NCI-H82 treated with DMSO at 0.1 percent for 48 hours (cell line): ENCODE measurements at regions not wholly inside any gene's neighbourhood (a gene's known extent, or its start where the extent isn't known, plus 50 kb on each side); places are given as distances from the start of the nearest gene placed in this dataset.
"Not testable (repeated sequence)": the region's sequence is repeated elsewhere in the genome, so short reads cannot be mapped to it uniquely, and the experiment has no call there.

ENCODE experiments used
- DNase-seq: peaks from one replicate; lab custom pipeline; 2025; ENCODE audit not compliant: unreplicated experiment; lab: John Stamatoyannopoulos, UW

DNA sequence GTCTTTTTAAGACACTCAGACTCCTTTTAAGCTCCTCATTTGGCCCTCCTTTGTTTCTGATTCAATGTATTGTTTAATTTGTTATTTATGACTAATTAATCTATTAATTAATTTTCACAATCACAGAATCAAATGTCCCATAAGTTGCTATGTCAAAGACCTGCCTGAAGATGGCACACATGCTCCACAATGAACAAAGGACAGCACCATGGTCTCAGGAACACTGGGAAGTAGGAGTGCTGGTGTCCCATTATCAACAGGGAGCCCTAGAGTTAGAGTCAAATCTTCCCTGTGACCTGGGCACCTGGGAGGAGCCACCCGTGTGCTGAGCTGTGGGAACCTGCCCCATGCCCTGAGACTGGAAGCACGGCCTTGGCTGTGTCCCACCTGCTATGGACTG is 1164.3 kb downstream of the RPIA start:
- DNase-seq = not testable (repeated sequence)

DNA sequence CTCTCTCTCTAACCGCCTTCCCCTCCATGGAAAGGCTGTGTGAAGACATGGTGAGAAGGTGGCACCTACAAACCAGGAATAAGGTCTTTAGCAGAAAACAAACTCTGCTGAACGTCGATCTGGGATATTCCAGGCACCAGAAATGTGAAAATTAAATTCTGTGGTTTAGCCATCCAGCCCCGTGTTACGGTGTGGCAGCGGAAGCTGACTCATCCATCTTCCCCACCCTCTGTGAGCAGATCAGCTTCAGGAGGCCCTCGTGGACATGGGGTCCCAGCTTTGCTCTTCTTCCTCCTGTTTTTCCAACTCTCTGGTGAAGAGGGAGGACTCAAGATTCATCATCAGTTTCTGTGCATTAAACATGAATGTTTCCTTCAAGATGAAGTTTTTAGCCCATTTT is 1164.8 kb downstream of the RPIA start:
- not testable (repeated sequence) for DNase-seq

- not testable (repeated sequence) for DNase-seq
These were observed 1170.7 kb downstream of the RPIA start for GRCh38 chr2:89862164-89862563.

DNA sequence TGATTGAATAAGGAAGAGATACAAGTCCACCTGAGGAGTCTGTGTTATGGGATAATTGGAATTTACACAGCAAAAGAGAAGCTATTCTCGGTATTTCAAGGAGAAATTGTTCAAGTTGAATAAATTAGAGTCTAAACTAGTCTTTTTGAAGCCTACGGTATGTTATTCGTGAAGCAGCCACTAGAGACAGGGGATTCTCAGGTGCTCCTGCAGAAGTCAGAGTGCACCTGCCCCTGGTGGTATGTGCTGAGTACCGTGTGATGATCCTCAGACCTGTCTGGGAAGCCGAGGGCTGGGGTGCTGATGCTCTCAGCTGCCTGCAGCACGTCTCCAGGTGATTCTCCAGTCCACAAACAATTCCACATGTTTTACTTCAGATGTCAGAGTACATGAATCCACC is 1171.7 kb downstream of the RPIA start:
- not testable (repeated sequence) for DNase-seq

DNA sequence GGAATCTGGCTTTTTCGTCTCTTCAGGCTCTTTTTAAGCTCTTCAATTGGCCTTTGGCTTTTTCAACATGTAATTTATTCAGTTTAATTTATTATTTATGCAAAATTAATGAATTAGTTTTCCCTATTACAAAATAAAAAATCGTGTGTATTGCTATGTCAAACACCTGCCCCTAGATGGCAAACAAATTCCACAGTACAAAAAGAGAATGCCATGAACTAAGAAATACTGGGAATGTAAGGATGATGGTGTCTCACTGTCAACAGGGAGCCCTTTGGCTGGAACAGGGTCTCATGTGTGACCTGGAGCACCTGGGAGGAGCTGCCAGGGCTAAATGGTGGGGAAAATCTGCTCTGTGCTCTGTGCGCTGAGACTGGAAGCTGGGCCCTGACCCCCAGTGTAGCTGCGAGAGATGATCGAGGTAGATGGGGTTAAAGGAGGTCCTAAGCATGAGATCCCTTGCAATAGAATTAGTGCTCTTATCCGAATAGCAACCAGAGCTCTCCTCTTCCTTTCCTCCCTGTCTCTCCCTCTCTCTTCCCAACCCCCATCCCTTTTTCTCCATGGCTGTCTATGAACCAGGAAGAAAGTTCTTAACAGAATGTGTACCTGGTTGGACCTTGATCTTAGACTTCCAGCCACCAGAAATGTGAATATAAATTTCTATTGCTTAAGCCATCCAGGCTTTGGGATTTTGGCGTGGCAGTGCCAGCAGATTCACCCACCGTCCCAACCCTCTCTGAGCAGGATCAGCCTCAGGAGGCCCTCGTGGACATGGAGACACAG is 1183.5 kb downstream of the RPIA start:
- not testable (repeated sequence) for DNase-seq

DNA sequence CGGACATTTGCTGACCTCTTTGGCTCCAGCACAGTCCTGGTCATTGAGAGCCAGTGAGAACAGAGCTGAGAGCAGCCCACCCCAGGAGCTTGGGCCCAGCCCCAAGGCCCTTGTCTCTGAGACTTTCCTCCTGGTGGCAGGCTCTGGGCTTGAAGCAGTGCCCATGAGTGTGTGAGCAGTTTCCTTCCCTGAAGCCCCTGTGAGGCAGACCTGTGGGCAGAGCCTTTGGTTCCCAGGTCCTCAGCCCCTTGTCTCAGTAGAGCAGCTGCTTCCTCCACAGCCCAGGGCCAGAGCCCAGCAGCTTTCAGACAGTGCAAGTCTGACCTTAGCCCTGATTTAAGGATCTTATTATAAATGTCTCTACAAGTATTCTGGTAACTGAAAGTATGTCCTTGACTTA is 1185.0 kb downstream of the RPIA start:
- DNase-seq = not testable (repeated sequence)

DNA sequence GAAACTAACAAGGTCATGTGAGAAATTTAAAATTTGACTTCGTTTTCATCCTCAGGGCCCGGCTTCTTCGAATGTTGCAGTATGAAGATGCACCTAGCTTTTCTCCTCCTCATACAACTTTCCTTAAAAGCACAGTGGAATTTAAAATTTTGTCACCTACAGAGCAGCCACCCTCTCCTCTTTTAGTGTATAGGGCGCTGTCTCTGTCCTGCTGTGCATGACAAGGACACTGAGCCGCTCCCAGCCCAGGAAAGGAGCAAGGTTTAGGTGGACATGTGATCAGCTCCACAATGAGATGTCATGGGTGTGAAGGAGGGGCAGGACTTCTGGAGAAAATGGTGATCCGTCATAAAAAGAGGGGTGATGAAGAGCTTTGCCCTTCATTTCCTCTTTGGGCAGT is 1185.4 kb downstream of the RPIA start:
- not testable (repeated sequence) for DNase-seq

DNA sequence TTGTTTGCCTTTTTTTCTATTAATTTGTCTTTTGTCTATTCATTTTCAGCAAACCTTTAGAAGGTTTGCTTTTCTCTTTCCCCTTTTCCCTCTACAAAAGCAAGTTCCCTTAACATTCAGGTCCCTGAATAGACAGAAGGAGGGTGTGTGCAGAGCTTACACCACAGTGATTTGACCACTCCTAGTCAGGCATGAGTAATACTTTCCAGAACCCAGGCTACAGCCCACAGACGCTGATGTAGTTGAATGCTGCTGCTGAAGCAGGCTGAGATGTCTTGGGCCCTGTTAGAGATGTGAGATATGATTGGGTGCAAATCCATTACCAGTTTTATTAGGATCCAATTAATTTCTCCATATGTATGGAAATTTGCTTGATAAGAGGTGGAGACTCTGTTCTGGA is 1191.4 kb downstream of the RPIA start:
- not testable (repeated sequence) for DNase-seq

- not testable (repeated sequence) for DNase-seq
These were observed 1192.2 kb downstream of the RPIA start for GRCh38 chr2:89883624-89884023.

- not testable (repeated sequence) for DNase-seq
These were observed 1193.6 kb downstream of the RPIA start for GRCh38 chr2:89885071-89885470.

DNA sequence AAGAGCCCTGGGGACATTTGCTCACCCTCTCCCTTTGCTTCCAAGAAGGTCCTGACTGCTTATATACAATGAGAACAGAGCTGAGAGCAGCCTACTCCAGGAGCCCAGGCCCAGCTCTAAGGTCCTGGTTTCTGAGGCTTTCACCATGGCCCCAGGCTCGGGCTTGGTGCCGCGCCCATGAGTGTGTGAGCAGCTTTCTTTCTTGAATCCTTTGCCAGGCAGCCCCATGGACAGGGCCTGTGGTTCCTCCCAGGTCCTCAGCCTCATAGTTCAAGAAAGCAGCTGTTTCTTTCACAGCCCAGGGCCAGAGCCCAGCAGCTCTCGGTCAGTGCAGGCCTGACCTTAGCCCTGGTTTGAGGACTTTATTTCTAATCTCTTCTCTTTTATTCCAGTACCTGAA is 1197.2 kb downstream of the RPIA start:
- not testable (repeated sequence) for DNase-seq

DNA sequence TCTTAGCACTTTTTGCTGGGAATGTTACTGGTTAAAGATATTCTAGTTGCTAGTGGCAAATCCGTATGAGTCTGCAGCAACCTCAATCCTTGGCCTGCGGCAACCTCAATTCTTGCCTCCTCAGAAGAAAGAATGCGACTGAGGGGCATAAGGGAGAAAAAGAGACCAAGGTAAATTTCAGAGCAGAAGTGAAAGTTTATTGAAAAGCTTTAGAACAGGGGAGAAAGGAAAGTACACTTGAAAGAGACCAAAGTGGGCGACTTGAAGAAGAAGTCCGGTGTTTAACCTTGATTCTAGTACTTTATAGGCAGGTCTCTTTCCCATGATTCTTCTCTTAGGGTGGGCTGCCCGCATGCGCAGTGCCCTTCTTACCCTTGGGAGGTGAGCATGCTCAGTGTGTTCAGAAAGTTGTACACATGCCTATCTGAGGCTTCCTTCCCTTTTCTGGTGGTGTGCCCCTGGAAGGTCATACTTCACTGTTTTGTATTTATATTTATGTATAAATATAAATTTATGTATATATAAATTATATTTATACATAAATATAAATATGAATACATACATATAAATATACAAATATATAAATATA is 1198.8 kb downstream of the RPIA start:
- DNase-seq = not testable (repeated sequence)

DNA sequence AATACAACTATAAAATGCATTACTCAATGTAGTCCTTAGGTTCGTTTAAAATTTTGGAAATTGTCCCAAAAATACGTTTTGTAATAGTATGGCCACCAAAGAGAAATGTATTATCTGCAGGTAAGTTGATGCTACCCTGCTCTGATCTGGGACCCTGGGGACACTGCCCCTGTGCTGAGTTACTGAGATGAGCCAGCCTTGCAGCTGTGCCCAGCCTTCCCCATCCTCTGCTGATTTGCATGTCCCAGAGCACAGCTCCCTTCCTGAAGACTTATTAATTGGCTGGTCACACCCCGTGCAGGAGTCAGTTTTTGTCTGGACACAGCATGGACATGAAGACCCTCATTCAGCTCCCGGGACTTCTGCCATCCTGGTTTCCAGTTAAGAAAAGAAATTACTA is 1203.5 kb downstream of the RPIA start:
- DNase-seq = not testable (repeated sequence)

GRCh38 chr2:89895629-89896028 is 1204.2 kb downstream of the RPIA start:
- not testable (repeated sequence) for DNase-seq

DNA sequence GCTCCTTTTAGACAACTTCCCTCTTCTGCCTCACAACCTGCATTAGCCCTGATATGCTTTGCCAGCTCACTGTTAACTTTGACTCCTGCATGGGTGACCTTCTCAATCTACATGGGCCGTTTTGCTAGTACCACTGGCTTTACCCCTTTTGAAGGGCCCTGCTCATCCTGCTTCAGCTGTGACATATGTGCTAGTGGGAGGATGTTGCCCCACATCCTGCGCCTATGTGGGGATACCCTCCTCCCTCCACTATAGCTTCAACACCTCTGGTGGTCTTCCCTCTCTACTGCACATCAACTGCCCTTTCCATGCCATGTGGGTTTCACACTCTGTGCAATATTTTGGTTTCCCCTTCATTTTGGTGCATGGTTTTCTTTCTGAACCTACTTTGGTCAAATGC is 1235.5 kb downstream of the RPIA start:
- DNase-seq = not testable (repeated sequence)

DNA sequence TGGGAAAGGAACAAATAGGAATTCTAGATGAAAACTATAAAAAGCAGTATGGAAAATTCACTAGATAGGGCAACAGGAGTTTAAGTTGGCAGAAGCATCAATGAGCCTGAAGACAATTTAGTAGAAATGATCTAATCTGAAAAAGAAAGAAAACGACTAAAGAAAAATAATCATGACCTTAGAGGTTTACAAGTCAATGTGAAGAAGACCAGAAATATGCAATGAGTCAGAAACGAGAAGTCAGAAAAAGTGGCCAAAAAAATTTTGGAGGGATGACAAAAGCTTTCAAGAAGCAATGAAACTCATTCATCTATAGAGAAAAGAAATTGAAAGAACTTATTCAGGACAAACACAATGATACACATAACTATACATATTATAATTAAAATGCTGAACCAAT is 1244.0 kb downstream of the RPIA start:
- DNase-seq = not testable (repeated sequence)

GRCh38 chr2:89936011-89936410 is 1244.5 kb downstream of the RPIA start:
- DNase-seq = not testable (repeated sequence)

GRCh38 chr2:89936559-89936958 is 1245.1 kb downstream of the RPIA start:
- not testable (repeated sequence) for DNase-seq

GRCh38 chr2:89938756-89939155 is 1247.3 kb downstream of the RPIA start:
- DNase-seq = not testable (repeated sequence)

DNA sequence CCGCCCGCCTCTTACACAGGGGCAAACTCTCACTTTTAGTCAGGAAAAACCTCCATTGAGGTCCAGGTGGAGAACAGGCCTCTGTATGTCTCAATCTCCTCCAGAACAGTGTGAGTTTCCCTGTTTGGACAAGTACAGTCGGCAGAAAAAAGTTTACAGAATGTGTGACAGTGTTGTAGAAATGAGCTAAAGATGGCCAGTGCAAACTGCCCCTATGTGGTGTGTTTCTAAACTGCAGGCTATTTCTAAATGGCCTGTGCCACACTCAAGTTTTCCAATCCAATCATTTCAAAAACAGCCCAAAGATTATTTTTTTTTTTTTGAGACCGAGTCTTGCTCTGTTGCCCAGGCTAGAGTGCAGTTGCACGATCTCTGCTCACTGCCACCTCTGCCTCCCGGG is 1252.8 kb downstream of the RPIA start:
- not testable (repeated sequence) for DNase-seq

DNA sequence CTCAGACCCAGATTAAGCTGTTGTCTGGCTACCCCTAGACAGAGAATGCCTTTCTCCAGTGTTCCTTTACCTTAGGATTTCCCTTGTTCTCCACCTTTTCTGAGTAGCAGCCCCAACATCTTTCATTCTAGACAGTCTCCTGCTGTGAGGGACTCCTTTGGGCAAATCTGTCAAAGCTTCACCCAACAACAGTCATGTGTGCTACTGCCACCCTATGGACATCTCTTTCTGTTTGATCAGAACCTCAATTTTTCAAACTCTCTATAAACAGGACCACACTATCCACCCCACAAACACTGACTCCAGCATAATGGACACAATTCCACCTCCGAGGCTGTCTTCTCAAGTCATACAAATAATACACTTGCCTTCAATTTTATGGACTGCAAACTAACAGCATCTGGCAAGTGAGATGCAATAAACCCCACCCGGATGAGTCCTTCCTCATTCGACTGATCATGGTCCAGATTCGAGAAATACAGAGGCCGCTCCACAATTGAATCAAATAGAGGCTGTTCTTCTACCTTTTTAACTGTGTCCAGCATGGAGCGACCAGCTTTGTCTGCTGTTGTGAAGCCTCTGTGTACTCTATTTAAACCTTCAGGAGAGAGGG is 1253.6 kb downstream of the RPIA start:
- DNase-seq = not testable (repeated sequence)

DNA sequence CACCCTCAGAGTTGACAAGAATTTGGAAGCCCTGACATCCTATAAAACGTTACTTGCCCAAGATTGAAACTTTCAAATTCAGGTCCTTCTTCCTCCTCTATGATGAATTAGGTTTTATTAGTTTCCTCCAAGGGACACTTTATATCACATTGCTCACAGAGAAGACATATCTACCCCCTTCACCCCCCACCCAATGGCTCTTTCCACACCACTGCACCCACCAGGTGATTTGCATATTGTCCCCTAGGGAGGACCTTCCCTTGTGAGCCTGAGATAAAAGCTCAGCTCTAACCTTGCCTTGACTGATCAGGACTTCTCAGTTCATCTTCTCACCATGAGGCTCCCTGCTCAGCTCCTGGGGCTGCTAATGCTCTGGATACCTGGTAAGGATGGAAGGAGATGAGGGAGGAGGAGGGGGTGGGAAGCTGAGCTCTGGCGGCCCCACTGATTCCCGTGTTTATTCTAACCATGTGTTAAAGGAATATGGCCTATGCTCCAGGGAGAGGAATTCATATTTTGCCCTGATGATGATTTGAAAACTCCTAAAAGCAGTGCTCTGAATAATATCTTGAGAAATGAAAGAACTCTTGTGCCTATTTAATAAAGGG is 1255.8 kb downstream of the RPIA start:
- DNase-seq = not testable (repeated sequence)
